Stimulated activated naive CD4-positive, alpha-beta T cell treated with Interleukin-2 at 50 U/mL for 16 hours (primary cell): ENCODE measurements at regions not wholly inside any gene's neighbourhood (a gene's known extent, or its start where the extent isn't known, plus 50 kb on each side); places are given as distances from the start of the nearest gene placed in this dataset.

ENCODE experiments used
- DNase-seq: peaks from one replicate; lab custom pipeline; 2025; lab: John Stamatoyannopoulos, UW

- DNase-seq = no peak
These were observed 478.5 kb downstream of the ADGRL2 start for GRCh38 chr1:82279241-82279640.

DNA sequence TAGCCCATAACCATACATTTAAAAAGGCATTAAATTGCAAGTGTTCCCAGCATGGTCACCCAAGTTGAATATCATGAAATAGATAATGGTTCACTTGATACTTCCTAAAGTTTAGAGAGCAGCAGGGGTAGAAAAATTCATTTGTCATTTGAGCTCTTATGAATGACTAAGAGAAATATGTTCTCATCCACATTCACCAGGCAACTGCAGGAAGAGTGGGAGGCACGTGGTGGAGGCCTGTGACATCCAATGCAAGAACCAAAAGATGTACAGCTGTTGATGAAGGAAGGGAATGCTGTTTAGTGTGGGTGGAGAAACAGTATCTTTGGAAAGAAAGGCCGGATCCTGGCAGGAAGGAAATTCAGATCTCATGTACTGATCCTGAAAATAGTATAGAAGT is 473.1 kb downstream of the ADGRL2 start:
- no peak for DNase-seq

DNA sequence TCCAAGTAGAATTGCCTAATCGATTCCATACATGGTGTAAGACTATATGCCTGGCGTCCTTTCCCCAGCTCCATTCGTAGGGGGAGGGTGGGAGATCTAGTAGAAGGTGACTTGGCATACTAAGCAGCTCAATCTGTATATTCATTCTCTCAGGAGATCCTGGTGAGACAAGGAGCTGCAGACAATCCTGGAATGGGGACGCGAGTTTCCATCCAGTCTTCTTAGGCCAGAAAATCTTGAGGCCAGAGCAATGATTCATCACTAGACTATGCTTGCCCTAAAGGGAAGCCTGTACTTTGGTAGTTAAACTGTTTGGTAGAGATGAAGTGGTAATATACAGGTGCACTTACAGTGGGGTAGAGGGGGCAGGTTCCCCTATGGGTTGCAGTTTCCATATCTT is 468.7 kb downstream of the ADGRL2 start:
- DNase-seq = no peak

DNA sequence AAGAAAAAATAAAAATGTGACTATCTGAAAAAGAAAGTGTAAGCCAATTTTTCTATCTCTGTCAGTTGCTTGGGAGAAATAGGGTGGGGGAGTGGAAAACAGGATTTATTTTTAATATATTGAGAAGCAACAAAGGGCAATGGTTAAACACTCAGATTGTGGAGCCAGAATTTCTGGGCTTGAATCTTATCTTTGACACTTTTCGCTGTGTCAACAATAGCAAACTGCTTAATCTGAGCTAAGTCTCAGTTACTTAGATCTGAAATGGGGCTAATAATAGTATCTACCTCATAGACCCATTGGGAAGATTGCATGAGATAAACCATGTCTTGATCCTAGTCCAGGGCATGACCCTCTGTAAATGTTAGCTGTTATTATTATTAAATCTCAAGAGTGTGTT is 468.1 kb downstream of the ADGRL2 start:
- DNase-seq = no peak

GRCh38 chr1:82266351-82266750 is 465.6 kb downstream of the ADGRL2 start:
- no peak for DNase-seq

GRCh38 chr1:82265436-82265835 is 464.7 kb downstream of the ADGRL2 start:
- DNase-seq = no peak

DNA sequence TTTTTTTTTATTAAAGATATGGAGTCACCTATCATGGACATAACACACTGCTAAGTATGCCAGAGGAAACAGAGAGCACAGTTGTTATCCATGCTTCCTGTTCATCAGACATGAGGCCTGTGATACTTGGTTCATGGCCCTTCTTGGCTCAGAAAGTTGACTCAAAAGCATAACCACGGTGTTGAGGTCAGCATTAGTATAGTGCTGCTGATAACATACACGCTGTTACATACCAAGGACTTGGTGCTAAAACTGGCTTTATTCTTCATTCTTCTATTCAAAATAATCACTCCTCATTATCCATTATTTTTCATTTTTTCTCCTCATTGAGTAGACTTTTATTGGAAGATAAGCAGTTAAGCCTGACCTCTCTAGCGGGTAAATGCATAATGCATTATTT is 464.1 kb downstream of the ADGRL2 start:
- DNase-seq = no peak

DNA sequence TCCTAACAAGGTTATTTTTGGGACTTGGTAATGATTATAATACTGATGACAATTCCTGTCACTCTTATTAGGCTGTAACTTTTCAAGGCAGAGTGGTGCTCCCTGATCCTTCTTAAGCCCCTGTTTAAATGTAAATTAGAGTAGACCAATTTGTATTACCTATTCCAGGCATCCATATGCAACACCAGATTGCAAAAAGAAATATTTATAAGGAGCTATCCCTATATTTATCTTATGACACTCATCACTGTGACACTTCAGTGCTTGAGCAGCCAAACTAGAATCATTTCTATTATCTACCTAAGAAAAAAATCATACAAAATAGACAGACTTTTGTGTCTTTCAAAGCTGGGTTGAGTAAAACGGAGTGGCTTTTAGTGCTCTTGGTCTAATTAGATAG is 462.7 kb downstream of the ADGRL2 start:
- no peak for DNase-seq

DNA sequence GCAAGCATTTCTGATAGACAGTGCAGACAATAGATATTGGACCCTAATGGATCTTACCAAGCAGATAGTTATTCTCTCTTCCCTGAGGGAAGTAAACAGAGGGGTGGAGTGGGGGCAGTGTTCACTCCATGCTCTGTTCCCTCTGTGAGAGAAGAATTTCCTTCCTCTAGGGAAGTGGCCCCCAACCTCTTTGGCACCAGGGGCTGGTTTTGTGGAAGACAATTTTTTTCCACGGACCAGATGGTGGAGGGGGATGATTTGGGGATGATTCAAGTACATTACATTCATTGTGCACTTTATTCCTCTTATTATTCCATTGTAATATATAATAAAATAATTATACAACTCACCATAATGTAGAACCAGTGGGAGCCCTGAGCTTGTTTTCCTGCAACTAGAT is 459.9 kb downstream of the ADGRL2 start:
- DNase-seq = no peak

DNA sequence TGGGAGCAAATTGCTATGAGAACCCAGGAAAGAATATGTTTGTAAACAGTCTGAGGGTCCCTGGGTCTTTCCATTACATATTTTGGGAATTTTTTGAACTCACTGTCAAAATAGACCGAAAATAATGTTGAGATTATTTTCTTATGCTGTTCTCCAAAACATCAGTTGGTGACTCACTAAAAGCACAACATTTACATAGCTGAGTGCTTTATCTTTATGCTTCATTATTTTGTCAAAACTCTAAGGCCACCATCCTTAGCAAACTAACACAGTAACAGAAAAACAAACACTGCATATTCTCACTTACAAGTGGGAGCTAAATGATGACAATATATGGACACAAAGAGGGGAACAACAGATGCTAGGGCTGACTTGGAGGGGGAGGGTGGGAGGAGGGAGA is 459.3 kb downstream of the ADGRL2 start:
- DNase-seq = no peak

DNA sequence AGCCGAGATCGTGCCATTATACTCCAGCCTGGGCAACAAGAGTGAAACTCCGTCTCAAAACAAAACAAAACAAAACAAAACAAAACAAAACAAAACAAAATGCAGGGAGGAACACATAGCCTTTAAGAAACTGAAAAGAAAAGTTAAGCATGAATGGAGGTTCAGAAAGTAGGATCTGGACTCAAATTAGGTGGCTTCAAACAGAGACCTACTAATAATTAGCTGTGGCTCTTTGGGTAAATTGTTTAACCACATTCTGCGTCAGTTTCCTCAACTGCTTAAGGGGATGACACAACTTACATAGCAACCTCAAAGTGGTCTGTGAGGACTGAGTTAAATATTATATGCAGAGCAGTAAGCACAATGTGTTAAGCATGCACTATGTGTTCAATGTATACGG is 458.2 kb downstream of the ADGRL2 start:
- DNase-seq = no peak

DNA sequence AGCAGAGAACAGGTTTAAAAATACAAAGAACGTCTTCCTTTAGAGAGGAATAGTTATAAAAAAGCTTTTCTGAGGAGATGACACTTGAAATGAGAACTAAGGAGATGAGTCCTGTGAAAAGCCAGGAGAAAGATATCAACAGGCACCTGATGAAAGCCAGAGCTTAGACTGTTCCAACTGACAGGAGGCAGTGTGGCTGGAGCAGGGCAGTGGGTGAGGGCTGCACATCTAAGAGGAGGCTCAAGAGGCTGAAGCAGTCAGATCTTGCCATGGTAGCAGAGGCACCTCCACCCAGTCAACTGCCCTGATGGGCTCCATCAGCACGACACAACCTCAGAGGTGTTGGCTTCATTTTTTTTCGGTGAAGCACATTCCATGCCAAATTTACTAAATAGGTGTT is 445.3 kb downstream of the ADGRL2 start:
- no peak for DNase-seq

- DNase-seq = no peak
These were observed 444.7 kb downstream of the ADGRL2 start for GRCh38 chr1:82245345-82246014.

- DNase-seq = no peak
These were observed 439.8 kb downstream of the ADGRL2 start for GRCh38 chr1:82240571-82240970.

DNA sequence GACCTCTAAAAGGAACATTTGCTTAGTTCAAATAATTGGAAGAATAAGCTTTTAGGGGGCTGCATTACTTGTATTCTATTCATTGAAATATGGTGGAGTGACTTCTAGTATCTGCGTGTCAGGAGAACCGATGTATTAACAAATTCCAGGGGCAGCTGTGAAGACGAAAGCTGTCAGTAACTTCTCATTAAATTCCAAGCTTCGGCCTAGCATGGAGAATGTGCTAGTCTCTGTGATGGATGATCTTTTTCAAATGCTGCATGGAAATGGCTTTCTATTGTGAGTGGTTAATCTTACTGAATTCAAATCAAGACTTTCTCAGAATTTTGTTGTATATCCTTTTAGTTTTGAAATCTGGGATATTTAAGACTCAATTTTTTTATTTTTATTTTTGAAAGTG is 429.9 kb downstream of the ADGRL2 start:
- no peak for DNase-seq

- no peak for DNase-seq
These were observed 426.8 kb downstream of the ADGRL2 start for GRCh38 chr1:82227306-82228095.

DNA sequence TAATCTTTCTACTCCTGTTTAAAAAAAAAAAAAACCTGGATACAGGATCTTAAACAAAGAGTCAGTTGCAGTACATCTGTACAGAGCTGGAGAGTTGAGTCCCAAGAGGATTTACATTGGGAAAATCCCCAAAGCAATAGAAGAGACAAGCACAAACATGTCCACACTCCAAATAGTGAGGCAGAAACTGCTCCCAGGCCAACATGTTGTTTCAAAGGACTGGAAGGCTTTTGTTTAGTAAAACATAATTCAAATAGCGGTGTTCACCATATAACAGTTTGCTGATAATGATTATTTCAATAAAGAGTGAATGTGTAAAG is 425.4 kb downstream of the ADGRL2 start:
- no peak for DNase-seq

DNA sequence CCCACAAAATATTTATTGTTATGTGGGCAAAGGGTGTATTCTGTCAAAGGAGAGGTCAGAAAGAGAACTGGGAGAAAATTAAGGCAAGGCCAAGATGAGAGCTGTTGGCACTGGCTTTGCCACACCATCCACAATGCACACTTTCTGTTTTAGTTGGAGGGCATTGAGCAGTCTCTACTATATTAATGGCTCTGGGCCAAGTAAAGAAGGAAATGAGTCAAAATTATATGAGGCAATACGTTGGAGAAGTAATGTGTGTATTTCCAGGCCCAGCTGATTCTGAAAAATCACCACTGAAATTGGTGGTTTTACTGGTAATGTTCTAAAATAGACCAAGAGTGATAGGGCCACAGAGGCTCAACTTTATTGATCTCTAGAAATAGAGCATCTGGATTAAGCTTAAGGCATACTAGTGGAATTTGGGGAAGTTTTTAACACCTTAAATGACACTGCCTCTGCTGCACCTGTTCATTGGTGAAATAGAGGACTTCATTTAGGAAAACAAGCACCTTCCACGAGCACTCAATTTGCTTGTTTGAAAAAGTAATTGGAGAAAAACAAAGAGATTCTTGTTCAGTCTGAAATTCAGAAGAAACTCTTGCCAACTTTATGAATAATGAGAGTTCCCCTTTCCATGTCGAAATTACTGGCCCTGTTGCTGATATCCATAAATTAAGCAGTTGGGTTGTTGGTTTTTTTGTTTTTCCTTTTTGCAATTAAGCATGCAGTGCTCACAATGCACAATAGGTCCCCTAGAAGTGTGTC is 424.9 kb downstream of the ADGRL2 start:
- no peak for DNase-seq

GRCh38 chr1:82223091-82223490 is 422.4 kb downstream of the ADGRL2 start:
- DNase-seq = no peak

DNA sequence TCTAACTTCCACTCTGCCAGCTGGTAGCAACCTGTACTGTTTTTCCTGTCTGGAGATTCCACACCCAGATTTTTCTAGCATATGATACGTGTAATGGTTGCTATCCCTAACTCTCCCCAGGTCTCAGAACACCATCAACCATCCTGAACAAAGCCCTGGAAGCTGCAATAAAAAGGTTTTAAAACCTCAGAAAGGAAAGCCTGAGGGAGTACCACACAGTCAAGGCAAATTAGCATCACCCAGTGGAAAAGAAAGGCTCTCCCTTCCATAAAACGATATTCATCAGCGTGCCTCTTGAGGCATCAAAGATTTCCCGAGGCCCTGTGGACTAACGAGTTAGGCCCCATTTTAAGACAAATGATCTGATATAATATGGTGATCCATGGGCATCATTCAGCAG is 421.0 kb downstream of the ADGRL2 start:
- DNase-seq = no peak

- DNase-seq = no peak
These were observed 420.0 kb downstream of the ADGRL2 start for GRCh38 chr1:82220754-82221153.

GRCh38 chr1:82219841-82220240 is 419.1 kb downstream of the ADGRL2 start:
- DNase-seq = no peak

- DNase-seq = no peak
These were observed 418.1 kb downstream of the ADGRL2 start for GRCh38 chr1:82218846-82219245.
